ENCODE measurements at regions not wholly inside any gene's neighbourhood (a gene's known extent, or its start where the extent isn't known, plus 50 kb on each side); places are given as distances from the start of the nearest gene placed in this dataset.
"Not testable (repeated sequence)": the region's sequence is repeated elsewhere in the genome, so short reads cannot be mapped to it uniquely, and the experiment has no call there.

GRCh38 chr6:92000112-92000511 is 1413.2 kb upstream of the MAP3K7 start:
- DNase-seq, result no peak

- no peak for DNase-seq
Measured at GRCh38 chr6:91994787-91995186, 1407.9 kb upstream of the MAP3K7 start.

- DNase-seq, result no peak
Measured at GRCh38 chr6:91982559-91982958, 1395.7 kb upstream of the MAP3K7 start.

- DNase-seq, result no peak
Measured at GRCh38 chr6:91976797-91977196, 1389.9 kb upstream of the MAP3K7 start.

- DNase-seq, result no peak
Measured at GRCh38 chr6:91970700-91971099, 1383.8 kb upstream of the MAP3K7 start.

DNA sequence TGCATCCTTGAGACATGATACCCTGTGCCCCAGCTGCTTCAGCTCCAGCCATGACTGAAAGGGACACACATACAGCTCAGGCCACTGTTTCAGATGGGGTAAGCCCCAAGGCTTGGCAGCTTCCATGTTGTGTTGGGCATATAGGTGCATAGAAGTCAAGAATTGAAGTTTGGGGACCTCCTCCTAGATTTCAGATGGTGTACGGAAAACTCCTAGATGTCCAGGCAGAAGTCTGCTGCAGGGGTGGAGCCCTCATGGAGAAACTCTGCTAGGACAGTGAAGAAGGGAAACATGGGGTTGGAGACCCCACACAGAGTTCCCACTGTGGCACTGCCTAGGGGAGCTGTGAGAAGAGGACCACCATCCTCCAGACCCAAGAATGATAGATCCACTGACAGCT is 1379.0 kb upstream of the MAP3K7 start:
- DNase-seq, result no peak

- DNase-seq, result no peak
Measured at GRCh38 chr6:91961671-91962070, 1374.8 kb upstream of the MAP3K7 start.

GRCh38 chr6:91961236-91961635 is 1374.4 kb upstream of the MAP3K7 start:
- no peak for DNase-seq

GRCh38 chr6:91941838-91942237 is 1355.0 kb upstream of the MAP3K7 start:
- DNase-seq, result no peak

DNA sequence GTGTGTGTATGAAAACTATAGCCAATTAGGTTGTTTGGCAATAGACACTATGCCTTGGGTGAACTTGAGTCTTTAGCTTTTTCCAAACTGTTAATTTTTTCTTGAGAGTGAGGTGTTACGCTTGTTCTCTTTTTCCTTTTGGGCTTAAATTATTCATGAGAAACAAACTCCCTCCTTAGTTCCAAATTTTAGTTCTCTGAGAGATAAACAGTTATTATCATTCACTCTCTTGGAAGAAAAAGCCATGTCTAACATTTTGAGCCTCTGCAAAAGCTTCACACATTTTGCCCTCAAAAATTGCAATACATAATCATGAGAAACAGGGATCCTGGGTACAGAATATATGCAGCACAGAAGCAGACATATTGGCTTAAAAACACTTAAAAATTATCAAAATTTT is 1353.9 kb upstream of the MAP3K7 start:
- no peak for DNase-seq

- DNase-seq, result no peak
Measured at GRCh38 chr6:91926827-91927226, 1340.0 kb upstream of the MAP3K7 start.

DNA sequence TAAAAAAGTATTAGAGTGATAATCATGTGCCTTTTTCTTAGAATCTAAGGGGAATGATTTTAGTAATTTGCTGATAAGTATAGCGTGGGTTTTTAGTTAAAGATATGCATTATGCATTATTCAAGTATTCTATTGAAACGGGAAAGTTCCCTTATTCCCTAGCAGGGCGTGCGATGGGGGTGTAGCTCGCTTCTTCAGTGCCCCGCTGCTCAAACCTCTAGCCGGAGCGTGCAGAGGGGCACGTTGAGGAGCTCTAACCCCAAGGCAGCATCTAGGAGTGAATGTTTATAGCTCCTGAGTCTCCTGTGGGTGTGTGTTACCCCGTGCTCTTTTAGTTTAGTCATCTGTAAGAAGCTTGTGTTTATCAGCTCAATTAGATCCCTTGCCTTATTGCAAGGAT is 1339.5 kb upstream of the MAP3K7 start:
- no peak for DNase-seq

- DNase-seq, result no peak
Measured at GRCh38 chr6:91911945-91912344, 1325.1 kb upstream of the MAP3K7 start.

- no peak for DNase-seq
Measured at GRCh38 chr6:91904586-91905164, 1317.8 kb upstream of the MAP3K7 start.

GRCh38 chr6:91895599-91896285 is 1308.9 kb upstream of the MAP3K7 start:
- no peak for DNase-seq

- DNase-seq, result no peak
Measured at GRCh38 chr6:91886183-91886795, 1299.4 kb upstream of the MAP3K7 start.

DNA sequence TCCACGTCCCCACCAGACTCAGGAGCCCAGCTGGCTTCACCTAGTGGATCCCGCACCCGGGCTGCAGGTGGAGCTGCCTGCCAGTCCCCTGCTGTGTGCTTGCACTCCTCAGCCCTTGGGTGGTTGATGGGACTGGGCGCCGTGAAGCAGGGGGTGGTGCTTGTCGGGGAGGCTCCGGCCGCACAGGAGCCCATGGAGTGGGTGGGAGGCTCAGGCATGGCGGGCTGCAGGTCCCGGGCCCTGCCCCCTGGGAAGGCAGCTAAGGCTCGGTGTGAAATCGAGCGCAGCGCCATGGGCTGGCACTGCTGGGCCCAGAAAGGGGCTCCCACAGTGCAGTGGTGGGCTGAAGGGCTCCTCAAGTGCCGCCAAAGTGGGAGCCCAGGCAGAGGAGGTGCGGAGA is 1294.9 kb upstream of the MAP3K7 start:
- not testable (repeated sequence) for DNase-seq

GRCh38 chr6:91879386-91879995 is 1292.6 kb upstream of the MAP3K7 start:
- no peak for DNase-seq

- DNase-seq, result no peak
Measured at GRCh38 chr6:91877994-91878393, 1291.1 kb upstream of the MAP3K7 start.

DNA sequence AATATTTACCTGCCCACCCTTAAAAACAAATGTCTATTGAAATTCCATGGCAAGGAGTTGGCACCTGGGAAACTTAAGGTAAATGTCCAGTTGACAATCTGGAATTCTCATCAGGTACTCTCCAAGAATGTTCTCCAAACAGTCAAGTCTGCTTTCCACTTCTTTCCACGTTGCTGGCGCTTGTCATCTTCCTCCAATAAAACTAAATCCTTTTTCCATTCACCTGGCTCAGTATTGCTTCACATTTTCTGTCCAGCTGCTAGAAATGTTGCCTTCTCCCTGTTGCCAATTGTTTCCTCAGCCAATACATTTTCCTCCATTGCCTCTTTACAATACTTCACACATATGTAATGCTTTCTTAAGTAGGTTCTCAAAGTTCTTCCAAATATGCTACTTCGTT is 1288.1 kb upstream of the MAP3K7 start:
- DNase-seq, result no peak

DNA sequence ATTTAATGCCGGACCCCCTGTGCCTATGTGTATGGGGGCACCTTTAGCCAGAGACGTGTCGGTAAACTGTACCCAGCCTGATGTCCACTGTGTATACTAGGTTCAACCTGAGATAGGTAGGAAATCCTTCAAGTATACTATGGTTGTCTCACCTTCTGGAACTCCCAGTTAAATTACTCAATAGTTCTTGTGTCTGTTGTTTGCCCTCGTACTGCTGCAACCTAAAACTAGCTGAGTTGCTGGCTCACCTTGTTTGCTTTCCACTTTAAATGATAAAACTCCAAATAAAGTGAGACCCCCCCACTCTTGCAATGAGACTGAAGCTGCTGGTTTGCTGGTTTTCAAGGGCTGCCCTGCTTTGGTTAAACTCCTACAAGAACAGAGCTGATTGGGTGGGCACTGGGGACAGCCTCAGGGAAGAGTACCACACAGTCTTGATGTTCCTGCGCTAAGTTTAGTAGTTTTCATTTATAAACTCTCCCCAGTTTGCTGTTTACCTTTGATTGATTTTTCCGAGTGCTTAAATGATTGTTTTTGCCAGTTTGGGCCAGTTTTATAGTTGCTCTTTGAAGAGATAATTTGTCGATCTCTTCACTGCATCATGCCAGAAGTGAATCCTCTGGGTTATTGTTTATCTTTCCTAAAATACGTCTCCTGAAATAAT is 1281.8 kb upstream of the MAP3K7 start:
- no peak for DNase-seq

DNA sequence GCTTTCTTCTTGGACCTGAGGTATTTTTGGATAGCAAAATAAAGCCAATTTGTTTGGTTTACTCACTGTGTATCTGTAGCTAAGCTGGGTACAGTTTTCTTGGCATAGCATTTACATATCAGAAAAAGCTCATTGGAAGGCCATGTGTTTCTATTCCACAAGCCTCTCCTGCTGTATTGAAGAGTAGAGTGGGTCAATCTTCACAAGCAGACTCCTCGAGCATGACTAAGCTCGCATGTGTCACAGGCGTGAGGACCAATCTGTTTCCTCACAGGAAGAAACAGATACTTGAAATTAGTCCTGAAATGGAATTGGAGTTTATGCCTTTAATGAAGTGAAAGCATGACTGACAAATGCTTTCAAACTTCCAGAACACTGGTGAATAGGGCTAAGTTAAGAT is 1279.0 kb upstream of the MAP3K7 start:
- no peak for DNase-seq

- DNase-seq, result no peak
Measured at GRCh38 chr6:91864911-91865310, 1278.0 kb upstream of the MAP3K7 start.
